Epithelial cell of esophagus (primary cell): ENCODE measurements at regions not wholly inside any gene's neighbourhood (a gene's known extent, or its start where the extent isn't known, plus 50 kb on each side); places are given as distances from the start of the nearest gene placed in this dataset.
"Not testable (repeated sequence)": the region's sequence is repeated elsewhere in the genome, so short reads cannot be mapped to it uniquely, and the experiment has no call there.

Experiments used
- DNase-seq: peaks from one replicate; pipeline ENCODE4 v3.0.0; 2010; ENCODE audit warnings: low read depth
- H3K4me3 ChIP-seq: 2 replicates; pipeline ENCODE4 v1.5.1; 2011; ENCODE audit warnings: mild to moderate bottlenecking, low read length, control low read depth
- CTCF ChIP-seq: IDR thresholded peaks from 2 replicates; pipeline ENCODE4 v1.5.1; 2011; ENCODE audit warnings: low read depth, mild to moderate bottlenecking, low read length, control low read depth, inconsistent platforms; ENCODE audit not compliant: insufficient read depth; ENCODE audit errors: missing control alignments

GRCh38 chr4:104643805-104644204 is 149.1 kb upstream of the CXXC4 start:
- DNase-seq, result no peak
- no peak for TF ChIP-seq CTCF
- no peak overlapping the region for H3K4me3 ChIP-seq

- no peak for DNase-seq
- H3K4me3 ChIP-seq, result no peak overlapping the region
- no peak for TF ChIP-seq CTCF
Observed at GRCh38 chr4:104649631-104650030, 154.9 kb upstream of the CXXC4 start.

- H3K4me3 ChIP-seq, DNase-seq: not testable (repeated sequence)
Observed at GRCh38 chr4:104662269-104662668, 167.6 kb upstream of the CXXC4 start.

GRCh38 chr4:104677116-104677515 is 182.4 kb upstream of the CXXC4 start:
- TF ChIP-seq CTCF, result no peak
- DNase-seq, result peak; percentile 57
- no peak overlapping the region for H3K4me3 ChIP-seq

- no peak overlapping the region for H3K4me3 ChIP-seq
- TF ChIP-seq CTCF, result no peak
- DNase-seq, result no peak
Observed at GRCh38 chr4:104682311-104682710, 187.6 kb upstream of the CXXC4 start.

GRCh38 chr4:104693601-104694201 is 199.0 kb upstream of the CXXC4 start:
- peak; percentile 52 for DNase-seq
- peak; percentile 57 for TF ChIP-seq CTCF

GRCh38 chr4:104716584-104716983 is 221.9 kb upstream of the CXXC4 start:
- TF ChIP-seq CTCF, result no peak
- DNase-seq, result no peak
- H3K4me3 ChIP-seq, result no peak overlapping the region

More at GRCh38 chr4:104693601-104694201, 199.0 kb upstream of the CXXC4 start:
- no peak overlapping the region for H3K4me3 ChIP-seq
